AG10803 (cell line): ENCODE measurements at regions not wholly inside any gene's neighbourhood (a gene's known extent, or its start where the extent isn't known, plus 50 kb on each side); places are given as distances from the start of the nearest gene placed in this dataset.

Experiments
- DNase-seq: peaks from one replicate; pipeline ENCODE4 v3.0.0; 2010; ENCODE audit warnings: low read depth
- H3K4me3 ChIP-seq: 2 replicates; pipeline ENCODE4 v1.5.1; 2011; ENCODE audit warnings: mild to moderate bottlenecking, low read length, control low read depth
- TF ChIP-seq, protein P1 (sequence below): conservative IDR thresholded peaks from 2 replicates; pipeline ENCODE4 v1.5.1; 2011; ENCODE audit warnings: mild to moderate bottlenecking, low read length, control low read depth, inconsistent platforms

DNA sequence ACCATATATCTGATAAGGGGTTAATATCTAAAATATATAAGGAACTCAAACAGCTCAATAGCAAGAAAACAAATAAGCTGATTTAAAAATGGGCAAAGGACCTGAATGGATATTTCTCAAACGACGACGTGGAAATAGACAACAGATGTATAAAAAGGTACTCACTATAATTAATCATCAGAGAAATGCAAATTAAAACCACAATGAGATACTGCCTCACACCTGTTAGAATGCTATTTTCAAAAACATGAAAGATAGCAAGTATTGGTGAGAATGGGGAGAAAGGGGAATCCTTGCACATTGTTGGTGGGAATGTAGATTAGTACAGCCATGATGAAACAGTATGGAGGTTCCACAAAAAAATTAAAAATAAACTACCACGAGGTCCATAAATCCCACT lies 163.2 kb downstream of the DKK1 start:
- H3K4me3 ChIP-seq: no peak overlapping the region
- TF ChIP-seq, protein P1, sequence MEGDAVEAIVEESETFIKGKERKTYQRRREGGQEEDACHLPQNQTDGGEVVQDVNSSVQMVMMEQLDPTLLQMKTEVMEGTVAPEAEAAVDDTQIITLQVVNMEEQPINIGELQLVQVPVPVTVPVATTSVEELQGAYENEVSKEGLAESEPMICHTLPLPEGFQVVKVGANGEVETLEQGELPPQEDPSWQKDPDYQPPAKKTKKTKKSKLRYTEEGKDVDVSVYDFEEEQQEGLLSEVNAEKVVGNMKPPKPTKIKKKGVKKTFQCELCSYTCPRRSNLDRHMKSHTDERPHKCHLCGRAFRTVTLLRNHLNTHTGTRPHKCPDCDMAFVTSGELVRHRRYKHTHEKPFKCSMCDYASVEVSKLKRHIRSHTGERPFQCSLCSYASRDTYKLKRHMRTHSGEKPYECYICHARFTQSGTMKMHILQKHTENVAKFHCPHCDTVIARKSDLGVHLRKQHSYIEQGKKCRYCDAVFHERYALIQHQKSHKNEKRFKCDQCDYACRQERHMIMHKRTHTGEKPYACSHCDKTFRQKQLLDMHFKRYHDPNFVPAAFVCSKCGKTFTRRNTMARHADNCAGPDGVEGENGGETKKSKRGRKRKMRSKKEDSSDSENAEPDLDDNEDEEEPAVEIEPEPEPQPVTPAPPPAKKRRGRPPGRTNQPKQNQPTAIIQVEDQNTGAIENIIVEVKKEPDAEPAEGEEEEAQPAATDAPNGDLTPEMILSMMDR: no peak
- no peak for DNase-seq

DNA sequence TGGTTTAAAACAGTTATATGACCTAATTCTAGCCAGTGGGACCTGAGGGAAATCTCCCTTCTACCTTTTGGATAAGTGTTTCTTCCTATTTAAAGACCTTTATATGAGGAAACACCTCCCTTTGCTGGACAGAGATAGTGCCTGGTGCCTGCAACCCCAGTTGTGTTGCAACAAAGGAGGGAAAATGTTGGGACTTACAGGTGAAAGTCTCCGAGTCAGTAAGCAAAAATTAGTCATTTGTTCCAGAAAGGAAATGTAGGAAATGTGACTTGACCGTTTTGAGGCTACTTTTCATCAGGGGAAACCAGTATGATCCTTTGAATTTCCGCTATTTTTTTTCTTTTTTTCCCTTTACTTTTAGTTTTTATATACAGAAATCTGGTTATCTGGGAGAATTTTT lies 165.5 kb downstream of the DKK1 start:
- no peak for DNase-seq
- TF ChIP-seq, protein P1: no peak

GRCh38 chr10:52481986-52482555 lies 168.0 kb downstream of the DKK1 start:
- H3K4me3 ChIP-seq: no peak overlapping the region
- TF ChIP-seq, protein P1: no peak
- no peak for DNase-seq

More for the DNA sequence above, 165.5 kb downstream of the DKK1 start:
- H3K4me3 ChIP-seq: no peak overlapping the region

GRCh38 chr10:52483587-52483986 lies 169.5 kb downstream of the DKK1 start:
- DNase-seq: no peak
- no peak overlapping the region for H3K4me3 ChIP-seq
- TF ChIP-seq, protein P1: no peak

DNA sequence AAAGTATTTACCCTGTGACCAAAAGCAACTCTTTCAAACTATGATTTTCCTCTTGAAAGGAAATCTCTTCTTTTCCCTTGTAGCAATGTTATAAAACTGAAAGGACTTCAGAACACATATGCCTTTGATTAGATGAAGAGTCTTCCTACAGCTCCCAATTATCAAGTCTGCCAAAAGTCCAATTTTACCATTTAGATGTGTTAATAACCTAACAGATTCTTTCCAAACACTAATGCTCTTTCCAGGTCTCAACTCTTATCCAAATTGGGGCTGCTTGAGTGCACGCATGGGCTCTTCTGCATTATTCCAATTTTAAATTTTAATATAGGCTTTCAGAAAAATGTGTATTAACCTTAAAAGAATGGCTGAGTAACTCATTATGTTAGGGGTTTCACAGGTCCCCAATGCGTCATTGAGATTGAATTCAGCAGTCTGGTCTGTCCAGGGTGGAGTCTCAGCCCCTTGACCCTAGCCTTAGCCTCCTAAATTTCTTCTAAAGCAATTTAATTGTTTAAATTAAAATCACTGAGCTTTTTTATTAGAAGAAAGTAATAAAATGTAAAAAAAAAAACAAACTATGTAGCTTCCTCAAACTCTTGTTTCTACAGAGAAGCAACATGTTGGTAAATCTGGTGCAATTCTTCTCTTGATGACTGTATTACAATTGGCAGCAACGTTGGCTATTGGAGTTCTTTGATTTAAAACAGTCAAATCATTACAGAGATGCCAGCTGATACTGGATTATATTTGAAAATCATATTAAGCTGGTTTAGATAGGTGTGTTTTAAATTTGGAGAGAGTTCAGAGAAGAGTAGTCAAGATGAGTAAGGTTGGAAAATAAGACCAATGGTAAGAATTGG lies 170.4 kb downstream of the DKK1 start:
- peak; percentile 66 for DNase-seq
- TF ChIP-seq, protein P1: no peak
- no peak overlapping the region for H3K4me3 ChIP-seq

- DNase-seq: peak; percentile 36
- TF ChIP-seq, protein P1: no peak
- H3K4me3 ChIP-seq: no peak overlapping the region
Observed at GRCh38 chr10:52485462-52485861, 171.4 kb downstream of the DKK1 start.
